Nephron progenitor cell (in vitro differentiated cells): ENCODE measurements at regions not wholly inside any gene's neighbourhood (a gene's known extent, or its start where the extent isn't known, plus 50 kb on each side); places are given as distances from the start of the nearest gene placed in this dataset.

Experiments
- DNase-seq: peaks from one replicate; pipeline ENCODE4 v3.0.0; 2021
- H3K27ac Mint-ChIP-seq: 2 replicates; pipeline ENCODE4 v1.8.0; 2021; ENCODE audit warnings: mild to moderate bottlenecking, moderate library complexity, mixed read lengths
- H3K27me3 Mint-ChIP-seq: 2 replicates; pipeline ENCODE4 v1.8.0; 2021; ENCODE audit warnings: mild to moderate bottlenecking, low read depth, mixed read lengths; ENCODE audit not compliant: poor library complexity
- H3K36me3 Mint-ChIP-seq: 2 replicates; pipeline ENCODE4 v1.8.0; 2021; ENCODE audit warnings: low read depth, mixed read lengths
- H3K4me1 Mint-ChIP-seq: 2 replicates; pipeline ENCODE4 v1.8.0; 2021; ENCODE audit warnings: mixed read lengths
- H3K4me3 Mint-ChIP-seq: 2 replicates; pipeline ENCODE4 v1.8.0; 2021; ENCODE audit warnings: mild to moderate bottlenecking, moderate library complexity, mixed read lengths
- H3K9me3 Mint-ChIP-seq: 2 replicates; pipeline ENCODE4 v1.8.0; 2021; ENCODE audit warnings: mild to moderate bottlenecking, moderate library complexity, mixed read lengths
- CTCF ChIP-seq: fragments of 200-600 bp; sonication (generic); IDR thresholded peaks from 2 replicates; pipeline ENCODE4 v1.5.0; 2021; ENCODE audit warnings: antibody characterized with exemption

GRCh38 chr3:162096874-162097273 is 600.3 kb downstream of the OTOL1 start:
- H3K27ac Mint-ChIP-seq = no peak overlapping the region
- H3K36me3 Mint-ChIP-seq = no peaks in the 10 kb centered on the region
- DNase-seq = no peak
- TF ChIP-seq CTCF = no peak
- H3K27me3 Mint-ChIP-seq = peaks cover 3% of the 10 kb centered on the region
- no peaks in the 10 kb centered on the region for H3K9me3 Mint-ChIP-seq
- H3K4me3 Mint-ChIP-seq = no peak overlapping the region
- H3K4me1 Mint-ChIP-seq = no peaks in the 10 kb centered on the region

- Mint-ChIP-seq H3K4me3 (no peak overlapping the region), H3K27me3 (no peaks in the 10 kb centered on the region), H3K36me3 (no peaks in the 10 kb centered on the region), H3K27ac (no peak overlapping the region), H3K4me1 (no peaks in the 10 kb centered on the region), H3K9me3 (no peaks in the 10 kb centered on the region)
- no peak for TF ChIP-seq CTCF
- DNase-seq = no peak
These were observed 607.2 kb downstream of the OTOL1 start for GRCh38 chr3:162103808-162104207.

GRCh38 chr3:162111861-162112260 is 615.3 kb downstream of the OTOL1 start:
- no peaks in the 10 kb centered on the region for H3K9me3 Mint-ChIP-seq
- H3K36me3 Mint-ChIP-seq = no peaks in the 10 kb centered on the region
- no peak for TF ChIP-seq CTCF
- no peak for DNase-seq
- no peak overlapping the region for H3K4me3 Mint-ChIP-seq
- H3K4me1 Mint-ChIP-seq = peaks cover 5% of the 10 kb centered on the region
- no peak overlapping the region for H3K27ac Mint-ChIP-seq
- H3K27me3 Mint-ChIP-seq = no peaks in the 10 kb centered on the region

- DNase-seq = no peak
- H3K27me3 Mint-ChIP-seq = no peaks in the 10 kb centered on the region
- no peak overlapping the region for H3K4me3 Mint-ChIP-seq
- TF ChIP-seq CTCF = no peak
- no peak overlapping the region for H3K27ac Mint-ChIP-seq
- H3K4me1 Mint-ChIP-seq = peaks cover 5% of the 10 kb centered on the region
- no peaks in the 10 kb centered on the region for H3K9me3 Mint-ChIP-seq
- no peaks in the 10 kb centered on the region for H3K36me3 Mint-ChIP-seq
These were observed 616.1 kb downstream of the OTOL1 start for GRCh38 chr3:162112719-162113118.

GRCh38 chr3:162117961-162118360 is 621.4 kb downstream of the OTOL1 start:
- Mint-ChIP-seq H3K27me3 (no peaks in the 10 kb centered on the region), H3K4me1 (no peaks in the 10 kb centered on the region), H3K27ac (no peak overlapping the region), H3K4me3 (no peak overlapping the region), H3K36me3 (no peaks in the 10 kb centered on the region), H3K9me3 (no peaks in the 10 kb centered on the region)
- no peak for DNase-seq
- TF ChIP-seq CTCF = no peak

- H3K27me3 Mint-ChIP-seq = no peaks in the 10 kb centered on the region
- DNase-seq = no peak
- H3K36me3 Mint-ChIP-seq = no peaks in the 10 kb centered on the region
- no peaks in the 10 kb centered on the region for H3K4me1 Mint-ChIP-seq
- no peak overlapping the region for H3K4me3 Mint-ChIP-seq
- no peaks in the 10 kb centered on the region for H3K9me3 Mint-ChIP-seq
- no peak for TF ChIP-seq CTCF
- H3K27ac Mint-ChIP-seq = no peak overlapping the region
These were observed 623.0 kb downstream of the OTOL1 start for GRCh38 chr3:162119651-162120050.
